Heart left ventricle (tissue), 16 donors: ENCODE measurements at regions not wholly inside any gene's neighbourhood (a gene's known extent, or its start where the extent isn't known, plus 50 kb on each side); places are given as distances from the start of the nearest gene placed in this dataset.
"Not testable (repeated sequence)": the region's sequence is repeated elsewhere in the genome, so short reads cannot be mapped to it uniquely, and the experiment has no call there.

Experiments used
- ATAC-seq, 4 donors: fragments of 200-7000 bp; cut with Tn5 transposase; one replicate each; pipeline ENCODE4 v1.9.1; 2020 to 2022; ENCODE audit warnings: moderate library complexity in 4 of 4, mild to moderate bottlenecking in 3 of 4, moderate number of reproducible peaks in 1 of 4
- DNase-seq, 5 donors: peaks; one replicate each; pipeline ENCODE4 v3.0.0-alpha.2; 2020
- H3K27ac ChIP-seq, 12 donors: fragments of 200-600 bp; sonication (generic) in 4 of 12; one replicate each; pipeline versions ENCODE4 v1.5.0 to v1.8.0; 2016 to 2022; ENCODE audit warnings: mild to moderate bottlenecking in 2 of 12
- H3K27me3 ChIP-seq, 9 donors: fragments of 200-600 bp; sonication (generic) in 2 of 9; one replicate each; pipeline versions ENCODE4 v1.5.1 to v1.8.0; 2016 to 2022; ENCODE audit warnings: mild to moderate bottlenecking in 3 of 9
- H3K36me3 ChIP-seq, 9 donors: fragments of 200-600 bp; sonication (generic) in 2 of 9; one replicate each; pipeline versions ENCODE4 v1.5.0 to v1.8.0; 2018 to 2022; ENCODE audit warnings: mild to moderate bottlenecking in 2 of 9
- H3K4me1 ChIP-seq, 12 donors: fragments of 200-600 bp; sonication (generic) in 4 of 12; one replicate each; pipeline versions ENCODE4 v1.5.0 to v1.8.0; 2016 to 2022; ENCODE audit warnings: mild to moderate bottlenecking in 3 of 12
- H3K4me3 ChIP-seq, 12 donors: fragments of 200-600 bp; sonication (generic) in 4 of 12; one replicate each; pipeline versions ENCODE4 v1.5.0 to v1.8.0; 2017 to 2022; ENCODE audit warnings: mild to moderate bottlenecking in 9 of 12, moderate library complexity in 4 of 12
- H3K9me3 ChIP-seq, 12 donors: fragments of 200-600 bp; sonication (generic) in 4 of 12; one replicate each; pipeline versions ENCODE4 v1.5.0 to v1.8.0; 2016 to 2022; ENCODE audit warnings: mild to moderate bottlenecking in 1 of 12
- CTCF ChIP-seq, 12 donors: fragments of 200-600 bp; sonication (generic) in 4 of 12; IDR thresholded peaks; one replicate each; pipeline versions ENCODE4 v1.5.0 to v1.8.0; 2018 to 2022; ENCODE audit warnings: antibody characterized with exemption in 12 of 12, mild to moderate bottlenecking in 5 of 12
- POLR2A ChIP-seq, 2 donors: fragments of 450-650 bp; IDR thresholded peaks; one replicate each; pipeline ENCODE4 v1.6.1; 2017; ENCODE audit warnings: antibody characterized with exemption in 2 of 2, mild to moderate bottlenecking in 2 of 2, moderate library complexity in 2 of 2
- WGBS, 4 donors: extraction: QIAGEN DNeasy Blood & Tissue Kit in 2 of 4; methylation state at CpG; one replicate each; pipeline versions ENCODE4 v1.1.5 to v1.1.7; 2013 to 2018; 5-methylcytosine and 5-hydroxymethylcytosine counted together
- intact Hi-C, 10 donors: fragments of 100-400 bp; cut with DNase I; formaldehyde crosslinking; loops; one replicate each; pipeline versions ENCODE4 v1.11.1 to v1.14.2; 2022
- donor health status: ischemic (EF 13 %, LVEDD 7.1; RV severe dilation, severe dysfunction).
- donor health status: healthy with polysubstance abuse.
- donor health status: DM: no; HTN: yes; CAD: no.
- donor health status: DM: no; HTN: no; CAD: no.
- donor health status: ischemic (EF 25% LVEDD 6.9; RV normal size, moderate dysfunction).
- donor health status: ischemic (EF 25% LVEDD 5.7; RV mildly dilated, moderate dysfunction).
- donor health status: healthy.
- donor health status: DM: yes; HTN: yes; CAD: no.
- donor health status: ischemic (EF 35%, LVEDD 5.7; RV mildly dilated, moderate dysfunction).
- donor health status: nonischemic (EF 11% LVEDD 7.7; RV severe dilation, severe dysfunction).
- donor health status: DM: yes; HTN: yes; CAD: no.
- donor health status: PGD.
- donor health status: ischemic (EF 29% LVEDD 5.4; RV normal size, mild dysfunction).
- donor health status: nonischemic (EF 23%, LVEDD 6.1; RV moderate dilation, normal function).

GRCh38 chr4:101696276-101697010 is 94.1 kb upstream of the BANK1 start:
- no peak for TF ChIP-seq POLR2A (IDR thresholded peaks at IDR 0.05)
- intact Hi-C loops = no loop called here
- H3K9me3 ChIP-seq = no peaks in the 10 kb centered on the region
- 73 to 86% (median 80%) methylated on average over 3 of the region's 3 CpGs for WGBS, 4 donors
- H3K4me1 ChIP-seq = peaks cover 0 to 3% (median 0%) of the 10 kb centered on the region in 12 donors
- H3K27ac ChIP-seq = no peak overlapping the region
- H3K36me3 ChIP-seq = no peaks in the 10 kb centered on the region
- no peak overlapping the region for H3K4me3 ChIP-seq
- DNase-seq = no peak
- ATAC-seq = no peak
- H3K27me3 ChIP-seq = no peaks in the 10 kb centered on the region

- DNase-seq (no peak), ATAC-seq (no peak)
- H3K4me3 ChIP-seq = no peak overlapping the region
- H3K4me1 ChIP-seq = peaks cover 0 to 3% (median 0%) of the 10 kb centered on the region in 12 donors
- H3K36me3 ChIP-seq = no peaks in the 10 kb centered on the region
- intact Hi-C loops = no loop called here
- H3K27ac ChIP-seq = no peak overlapping the region
- no peaks in the 10 kb centered on the region for H3K27me3 ChIP-seq
- no peaks in the 10 kb centered on the region for H3K9me3 ChIP-seq
- no peak for TF ChIP-seq POLR2A (IDR thresholded peaks at IDR 0.05)
- no peak for TF ChIP-seq CTCF (IDR thresholded peaks at IDR 0.05)
Measured at GRCh38 chr4:101695176-101695575, 95.4 kb upstream of the BANK1 start.

- 85 to 93% (median 92%) methylated on average over 5 of the region's 5 CpGs for WGBS, 4 donors
- H3K27me3 ChIP-seq, DNase-seq, ATAC-seq, intact Hi-C loops, H3K4me3 ChIP-seq, H3K36me3 ChIP-seq, H3K9me3 ChIP-seq, H3K4me1 ChIP-seq, H3K27ac ChIP-seq: not testable (repeated sequence)
Measured at GRCh38 chr4:101694403-101694802, 96.1 kb upstream of the BANK1 start.

- no peak for ATAC-seq
- Histone ChIP-seq H3K36me3 (no peaks in the 10 kb centered on the region), H3K27me3 (no peaks in the 10 kb centered on the region), H3K4me3 (no peak overlapping the region), H3K9me3 (no peaks in the 10 kb centered on the region), H3K27ac (no peak overlapping the region), H3K4me1 (peaks cover 0 to 3% (median 0%) of the 10 kb centered on the region in 12 donors)
- intact Hi-C loops = no loop called here
- TF ChIP-seq POLR2A (IDR thresholded peaks at IDR 0.05) (no peak), CTCF (IDR thresholded peaks at IDR 0.05) (no peak)
- DNase-seq = no peak
- WGBS, 4 donors = 29 to 39% (median 33%) methylated on average over 6 of the region's 6 CpGs
Measured at GRCh38 chr4:101693842-101694398, 96.6 kb upstream of the BANK1 start.

- H3K4me3 ChIP-seq = no peak overlapping the region
- WGBS, 4 donors = 95 to 99% (median 98%) methylated on average over 1 of the region's 1 CpG
- DNase-seq (no peak), ATAC-seq (no peak)
- H3K36me3 ChIP-seq = no peaks in the 10 kb centered on the region
- intact Hi-C loops = loop anchor here in 1 of 10 donors (2.0 kb wide), 1 partner anchor 64 kb away; no protein-coding TSS in a partner anchor
- TF ChIP-seq CTCF (IDR thresholded peaks at IDR 0.05) = no peak
- no peak for TF ChIP-seq POLR2A (IDR thresholded peaks at IDR 0.05)
- peaks cover 0 to 3% (median 0%) of the 10 kb centered on the region in 12 donors for H3K4me1 ChIP-seq
- no peak overlapping the region for H3K27ac ChIP-seq
- no peaks in the 10 kb centered on the region for H3K27me3 ChIP-seq
- H3K9me3 ChIP-seq = no peaks in the 10 kb centered on the region
Measured at GRCh38 chr4:101689220-101689619, 101.3 kb upstream of the BANK1 start.
